H1 (cell line): ENCODE measurements at regions not wholly inside any gene's neighbourhood (a gene's known extent, or its start where the extent isn't known, plus 50 kb on each side); places are given as distances from the start of the nearest gene placed in this dataset.

Experiments
- CTCF ChIA-PET: fragments of 300-600 bp; sonication (Branson Sonifier 250); formaldehyde crosslinking; loops from one replicate; lab custom pipeline; 2021; ENCODE audit not compliant: partially characterized antibody; lab: Charles Lee
- POLR2A ChIA-PET: fragments of 300-600 bp; sonication (Branson Sonifier 250); formaldehyde crosslinking; loops from one replicate; lab custom pipeline; 2021; ENCODE audit warnings: inconsistent platforms; ENCODE audit not compliant: partially characterized antibody; lab: Charles Lee
- DNase-seq, 2 experiments: peaks; one replicate each; pipeline versions ENCODE4 v3.0.0 to v3.0.0-alpha.2; 2010 to 2022; ENCODE audit warnings: low spot score in 2 of 2, low read depth in 1 of 2, mixed read lengths in 1 of 2
- FAIRE-seq: peaks from 2 replicates; lab custom pipeline; 2011; peaks lifted over from hg19 to GRCh38; lab: Jason Lieb, UNC
- H2AFZ ChIP-seq: 2 replicates; pipeline ENCODE4 v1.8.1; 2012; ENCODE audit warnings: low read length, inconsistent platforms
- H2AK5ac ChIP-seq: 2 replicates; pipeline ENCODE4 v1.6.1; 2013; ENCODE audit warnings: low read depth, low read length
- H2BK120ac ChIP-seq: replicated peaks from 2 replicates; pipeline ENCODE3; 2013; ENCODE audit warnings: low read depth, low read length, inconsistent platforms
- H2BK12ac ChIP-seq: 2 replicates; pipeline ENCODE4 v1.6.1; 2013; ENCODE audit warnings: low read depth, low read length
- H2BK15ac ChIP-seq: 2 replicates; pipeline ENCODE4 v1.6.1; 2013; ENCODE audit warnings: low read length
- H2BK20ac ChIP-seq: 2 replicates; pipeline ENCODE4 v1.6.1; 2013; ENCODE audit warnings: low read length
- H2BK5ac ChIP-seq: 2 replicates; pipeline ENCODE4 v1.6.1; 2013; ENCODE audit warnings: low read depth, low read length
- H3K14ac ChIP-seq: 2 replicates; pipeline ENCODE4 v1.6.1; 2013; ENCODE audit warnings: inconsistent platforms; ENCODE audit not compliant: insufficient read length
- H3K18ac ChIP-seq: 2 replicates; pipeline ENCODE4 v1.6.1; 2013; ENCODE audit warnings: low read length; ENCODE audit errors: extremely low read depth
- H3K23ac ChIP-seq: 2 replicates; pipeline ENCODE4 v1.6.1; 2013; ENCODE audit warnings: inconsistent platforms; ENCODE audit not compliant: insufficient read length
- H3K23me2 ChIP-seq: 2 replicates; pipeline ENCODE4 v1.6.1; 2013; ENCODE audit warnings: low read depth, low read length
- H3K27ac ChIP-seq: 2 replicates; pipeline ENCODE4 v1.6.1; 2011; ENCODE audit warnings: low read depth, low read length, inconsistent platforms
- H3K27me3 ChIP-seq, 4 experiments: replicated peaks in 1 of 4; 1 replicate in 1 of 4; 2 replicates in 3 of 4; pipeline versions ENCODE4 v1.6.1 to v1.8.1; 2011 to 2013; ENCODE audit warnings: low read length in 3 of 4, mild to moderate bottlenecking in 3 of 4, inconsistent platforms in 2 of 4, mixed read lengths in 2 of 4, moderate library complexity in 1 of 4; ENCODE audit not compliant: control insufficient read depth in 3 of 4, insufficient read depth in 3 of 4; ENCODE audit errors: extremely low read depth in 1 of 4
- H3K36me3 ChIP-seq, 4 experiments: 2 replicates each; pipeline versions ENCODE4 v1.6.1 to v1.8.1; 2011 to 2013; ENCODE audit warnings: mild to moderate bottlenecking in 4 of 4, low read length in 3 of 4, moderate library complexity in 2 of 4, control low read depth in 1 of 4, inconsistent platforms in 1 of 4; ENCODE audit not compliant: insufficient read depth in 4 of 4, control insufficient read depth in 2 of 4
- H3K4ac ChIP-seq: replicated peaks from 2 replicates; pipeline ENCODE3; 2013; ENCODE audit warnings: low read length, low read depth, mixed read lengths, inconsistent platforms; ENCODE audit not compliant: insufficient read length
- H3K4me1 ChIP-seq, 4 experiments: replicated peaks in 1 of 4; 1 replicate in 1 of 4; 2 replicates in 3 of 4; pipeline versions ENCODE4 v1.6.1 to v1.8.1; 2011 to 2013; ENCODE audit warnings: low read length in 3 of 4, inconsistent platforms in 2 of 4, mixed read lengths in 1 of 4; ENCODE audit not compliant: insufficient read depth in 4 of 4, control insufficient read depth in 3 of 4
- H3K4me2 ChIP-seq, 2 experiments: 2 replicates each; pipeline versions ENCODE4 v1.6.1 to v1.8.1; 2011 to 2013; ENCODE audit warnings: low read depth in 2 of 2, low read length in 2 of 2, control low read depth in 1 of 2, inconsistent platforms in 1 of 2, mild to moderate bottlenecking in 1 of 2; ENCODE audit not compliant: insufficient read depth in 1 of 2
- H3K4me3 ChIP-seq, 4 experiments: fragments of 200-600, 300-600 bp in 1 of 4; sonication (generic), shearing (Covaris generic), sonication (Bioruptor Twin) in 1 of 4; 2 replicates each; pipeline versions ENCODE4 v1.5.1 to v1.8.1; 2011 to 2016; ENCODE audit warnings: low read length in 4 of 4, low read depth in 3 of 4, control low read depth in 2 of 4, inconsistent platforms in 2 of 4, mild to moderate bottlenecking in 2 of 4, mixed read lengths in 1 of 4, moderate library complexity in 1 of 4; ENCODE audit not compliant: insufficient read depth in 2 of 4; ENCODE audit errors: extremely low read depth in 1 of 4
- H3K56ac ChIP-seq: replicated peaks from 2 replicates; pipeline ENCODE3; 2013; ENCODE audit warnings: low read depth, mild to moderate bottlenecking, mixed read lengths, low read length, inconsistent platforms; ENCODE audit not compliant: insufficient read length
- H3K79me1 ChIP-seq: 2 replicates; pipeline ENCODE4 v1.6.1; 2013; ENCODE audit warnings: low read depth, low read length, control low read depth
- H3K79me2 ChIP-seq, 2 experiments: 2 replicates each; pipeline versions ENCODE4 v1.6.1 to v1.8.1; 2012 to 2013; ENCODE audit warnings: low read length in 2 of 2, mild to moderate bottlenecking in 2 of 2, inconsistent platforms in 1 of 2; ENCODE audit not compliant: insufficient read depth in 2 of 2, control insufficient read depth in 1 of 2
- H3K9ac ChIP-seq, 4 experiments: replicated peaks in 1 of 4; 1 replicate in 1 of 4; 2 replicates in 3 of 4; pipeline versions ENCODE4 v1.6.1 to v1.8.1; 2011 to 2013; ENCODE audit warnings: low read depth in 3 of 4, low read length in 3 of 4, control low read depth in 2 of 4, mild to moderate bottlenecking in 2 of 4, moderate library complexity in 2 of 4, inconsistent platforms in 1 of 4; ENCODE audit errors: extremely low read depth in 1 of 4
- H3K9me3 ChIP-seq, 2 experiments: 2 replicates each; pipeline versions ENCODE4 v1.6.1 to v1.8.1; 2012 to 2013; ENCODE audit warnings: mild to moderate bottlenecking in 2 of 2, moderate library complexity in 2 of 2, control low read depth in 1 of 2, inconsistent platforms in 1 of 2, low read depth in 1 of 2, low read length in 1 of 2, mixed read lengths in 1 of 2; ENCODE audit not compliant: insufficient read depth in 2 of 2
- H4K20me1 ChIP-seq, 2 experiments: replicated peaks in 1 of 2; 2 replicates each; pipeline versions ENCODE3 to v1.8.1; 2011 to 2013; ENCODE audit warnings: inconsistent platforms in 2 of 2, low read length in 2 of 2, mild to moderate bottlenecking in 1 of 2; ENCODE audit not compliant: insufficient read depth in 2 of 2, control insufficient read depth in 1 of 2
- H4K5ac ChIP-seq: 2 replicates; pipeline ENCODE4 v1.6.1; 2013; ENCODE audit warnings: low read length, low read depth, mixed read lengths, inconsistent platforms; ENCODE audit not compliant: insufficient read length
- H4K8ac ChIP-seq: 2 replicates; pipeline ENCODE4 v1.8.0; 2013; ENCODE audit warnings: mild to moderate bottlenecking, moderate library complexity, low read length, inconsistent platforms; ENCODE audit not compliant: insufficient read depth; ENCODE audit errors: extremely low read depth
- H4K91ac ChIP-seq: replicated peaks from 2 replicates; pipeline ENCODE3; 2013; ENCODE audit warnings: low read length, mixed read lengths, inconsistent platforms; ENCODE audit not compliant: insufficient read length
- BCL11A ChIP-seq, 2 experiments: IDR thresholded peaks; one replicate each; pipeline ENCODE4 v1.6.1; 2011; ENCODE audit warnings: low read depth in 2 of 2, low read length in 2 of 2, mild to moderate bottlenecking in 2 of 2
- JUND ChIP-seq: IDR thresholded peaks from 2 replicates; pipeline ENCODE4 v1.6.1; 2011; ENCODE audit warnings: mild to moderate bottlenecking, improper control_type of control experiment, low read length
- POLR2A ChIP-seq, 2 experiments: IDR thresholded peaks; 1 replicate in 1 of 2; 2 replicates in 1 of 2; pipeline ENCODE4 v1.6.1; 2011; ENCODE audit warnings: low read depth in 2 of 2, low read length in 2 of 2, mild to moderate bottlenecking in 2 of 2; ENCODE audit errors: control extremely low read depth in 1 of 2
- SIX5 ChIP-seq: IDR thresholded peaks from 2 replicates; pipeline ENCODE4 v1.6.1; 2011; ENCODE audit warnings: mild to moderate bottlenecking, low read depth, low read length
- WGBS, 2 experiments: shearing (Covaris generic) in 1 of 2; methylation state at CpG; one replicate each; pipeline versions ENCODE4 v1.1.6 to v1.1.7; 2013 to 2015; ENCODE audit warnings: low lambda C conversion rate in 2 of 2, mixed read lengths in 2 of 2, inconsistent platforms in 1 of 2, low coverage in 1 of 2, missing lambda C conversion rate in 1 of 2; ENCODE audit not compliant: insufficient replicate concordance in 2 of 2, insufficient coverage in 1 of 2, insufficient read length in 1 of 2; ENCODE audit errors: extremely low coverage in 1 of 2, missing lambda C conversion rate in 1 of 2; 5-methylcytosine and 5-hydroxymethylcytosine counted together

DNA sequence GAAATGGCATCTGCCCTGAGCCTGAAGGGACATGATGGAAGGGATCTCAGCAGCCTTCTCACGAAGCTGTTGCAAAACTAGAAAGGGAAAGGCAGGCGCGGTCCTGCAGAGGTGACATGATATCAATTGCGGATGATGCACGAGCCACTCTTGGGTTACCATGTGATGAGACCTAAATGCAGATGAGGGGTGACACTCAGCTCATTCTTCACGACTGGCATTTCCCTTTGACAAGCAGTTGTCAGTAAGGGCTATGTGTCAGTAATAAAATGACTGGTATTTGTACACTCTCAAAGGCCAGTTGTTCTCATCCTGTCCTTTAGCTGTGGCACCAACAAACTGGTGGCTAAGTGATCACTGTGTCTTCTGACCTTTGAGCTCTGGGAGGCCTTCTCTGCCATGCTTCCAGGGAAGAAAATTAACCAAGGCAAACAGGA, 273.6 kb downstream of the ETAA1 start:
- Histone ChIP-seq H3K23ac (no peak overlapping the region), H3K9ac (no peak overlapping the region), H4K8ac (no peak overlapping the region), H3K18ac (no peak overlapping the region), H3K9me3 (no peaks in the 10 kb centered on the region), H2AK5ac (no peak overlapping the region), H3K23me2 (peaks cover 13% of the 10 kb centered on the region; the same call in 1 of the 2 replicates), H3K14ac (no peak overlapping the region), H3K4me1 (no peaks in the 10 kb centered on the region), H3K4ac (no peak overlapping the region), H2BK5ac (no peak overlapping the region), H3K36me3 (no peaks in the 10 kb centered on the region), H3K27me3 (no peaks in the 10 kb centered on the region), H3K4me3 (no peak overlapping the region), H4K5ac (no peak overlapping the region), H2BK12ac (no peak overlapping the region), H2BK20ac (no peak overlapping the region), H4K91ac (no peak overlapping the region), H2AFZ (no peak overlapping the region), H3K79me2 (0 out of 4 replicates have a peak, but pooled peaks cover 0 to 3% of the 10 kb centered on the region in 2 experiments), H4K20me1 (peaks cover 0 to 12% of the 10 kb centered on the region in 2 experiments), H2BK15ac (no peak overlapping the region), H3K79me1 (no peaks in the 10 kb centered on the region), H3K4me2 (no peak overlapping the region), H3K56ac (no peak overlapping the region), H3K27ac (no peak overlapping the region), H2BK120ac (no peak overlapping the region)
- FAIRE-seq (no peak), DNase-seq (no peak)
- ChIA-PET POLR2A (no interaction called here), CTCF (no interaction called here)
- 86% methylated on average over 6 of the region's 6 CpGs; no CpG with 5 or more reads in 1 of the 2 experiments for WGBS, 2 experiments
- TF ChIP-seq JUND (no peak), POLR2A (IDR thresholded peaks at IDR 0.05; ENCODE audit: control extremely low read depth in 1 of 2, low read depth in 2 of 2, low read length in 2 of 2) (no peak), SIX5 (no peak), BCL11A (IDR thresholded peaks at IDR 0.05; ENCODE audit: low read depth in 2 of 2, low read length in 2 of 2) (no peak)
